HFFc6 (cell line): ENCODE measurements at regions not wholly inside any gene's neighbourhood (a gene's known extent, or its start where the extent isn't known, plus 50 kb on each side); places are given as distances from the start of the nearest gene placed in this dataset.

Experiments used
- DNase-seq: peaks from one replicate; pipeline ENCODE4 v3.0.0-alpha.2; 2018
- H3K27ac Mint-ChIP-seq: 2 replicates; pipeline ENCODE4 v1.8.0; 2020; ENCODE audit warnings: mild to moderate bottlenecking, mixed read lengths
- H3K27me3 Mint-ChIP-seq: 2 replicates; pipeline ENCODE4 v1.8.0; 2021; ENCODE audit warnings: mild to moderate bottlenecking, moderate library complexity, mixed read lengths; ENCODE audit not compliant: insufficient read depth
- H3K36me3 Mint-ChIP-seq: 2 replicates; pipeline ENCODE4 v1.8.0; 2021; ENCODE audit warnings: low read depth, mixed read lengths
- H3K4me1 Mint-ChIP-seq: 2 replicates; pipeline ENCODE4 v1.8.0; 2020; ENCODE audit warnings: low read depth, mixed read lengths
- H3K4me3 Mint-ChIP-seq: 2 replicates; pipeline ENCODE4 v1.8.0; 2020; ENCODE audit warnings: mild to moderate bottlenecking, moderate library complexity, mixed read lengths
- H3K9me3 Mint-ChIP-seq: 2 replicates; pipeline ENCODE4 v1.8.0; 2020; ENCODE audit warnings: mild to moderate bottlenecking, mixed read lengths
- CTCF ChIP-seq: fragments of 200-600 bp; sonication (generic); IDR thresholded peaks from 2 replicates; pipeline ENCODE4 v1.5.0; 2021; ENCODE audit warnings: antibody characterized with exemption, mild to moderate bottlenecking

GRCh38 chr18:75884728-75885127 is 457.2 kb upstream of the SMIM21 start:
- no peak for TF ChIP-seq CTCF
- peaks cover 9% of the 10 kb centered on the region; the same call in 1 of the 2 replicates for H3K9me3 Mint-ChIP-seq
- H3K36me3 Mint-ChIP-seq: no peaks in the 10 kb centered on the region
- no peak for DNase-seq
- no peaks in the 10 kb centered on the region for H3K4me1 Mint-ChIP-seq
- H3K27ac Mint-ChIP-seq: no peak overlapping the region
- no peak overlapping the region for H3K4me3 Mint-ChIP-seq
- H3K27me3 Mint-ChIP-seq: no peaks in the 10 kb centered on the region

GRCh38 chr18:75880925-75881504 is 453.5 kb upstream of the SMIM21 start:
- DNase-seq: no peak
- Mint-ChIP-seq H3K4me3 (no peak overlapping the region), H3K27ac (no peak overlapping the region), H3K36me3 (no peaks in the 10 kb centered on the region; the same call in 1 of the 2 replicates), H3K9me3 (peaks cover 39% of the 10 kb centered on the region), H3K4me1 (no peaks in the 10 kb centered on the region), H3K27me3 (no peaks in the 10 kb centered on the region)
- TF ChIP-seq CTCF: no peak

GRCh38 chr18:75880266-75880665 is 452.8 kb upstream of the SMIM21 start:
- no peak for TF ChIP-seq CTCF
- Mint-ChIP-seq H3K36me3 (no peaks in the 10 kb centered on the region; the same call in 1 of the 2 replicates), H3K27ac (no peak overlapping the region), H3K4me1 (no peaks in the 10 kb centered on the region), H3K27me3 (no peaks in the 10 kb centered on the region), H3K9me3 (peaks cover 45% of the 10 kb centered on the region), H3K4me3 (no peak overlapping the region)
- no peak for DNase-seq

- H3K27me3 Mint-ChIP-seq: no peaks in the 10 kb centered on the region
- TF ChIP-seq CTCF: no peak
- no peaks in the 10 kb centered on the region; the same call in 1 of the 2 replicates for H3K36me3 Mint-ChIP-seq
- H3K9me3 Mint-ChIP-seq: peaks cover 45% of the 10 kb centered on the region
- DNase-seq: no peak
- H3K4me1 Mint-ChIP-seq: no peaks in the 10 kb centered on the region
- H3K27ac Mint-ChIP-seq: no peak overlapping the region
- H3K4me3 Mint-ChIP-seq: no peak overlapping the region
These were observed 451.7 kb upstream of the SMIM21 start for GRCh38 chr18:75879196-75879595.

- H3K4me3 Mint-ChIP-seq: no peak overlapping the region
- H3K4me1 Mint-ChIP-seq: no peaks in the 10 kb centered on the region
- TF ChIP-seq CTCF: no peak
- no peak overlapping the region for H3K27ac Mint-ChIP-seq
- no peak for DNase-seq
- no peaks in the 10 kb centered on the region for H3K27me3 Mint-ChIP-seq
- peaks cover 47% of the 10 kb centered on the region for H3K9me3 Mint-ChIP-seq
- H3K36me3 Mint-ChIP-seq: no peaks in the 10 kb centered on the region; the same call in 1 of the 2 replicates
These were observed 448.1 kb upstream of the SMIM21 start for GRCh38 chr18:75875559-75875958.
